VCaP (cell line): ENCODE measurements at regions not wholly inside any gene's neighbourhood (a gene's known extent, or its start where the extent isn't known, plus 50 kb on each side); places are given as distances from the start of the nearest gene placed in this dataset.

Experiments
- H3K27ac ChIP-seq: fragments of 450-650 bp; 2 replicates; pipeline ENCODE4 v1.5.1; 2017
- CTCF ChIP-seq: fragments of 450-650 bp; conservative IDR thresholded peaks from 2 replicates; pipeline ENCODE4 v1.5.1; 2017; ENCODE audit warnings: mild to moderate bottlenecking, moderate library complexity

- TF ChIP-seq CTCF = no peak
- no peak overlapping the region for H3K27ac ChIP-seq
These were observed 113.7 kb upstream of the DHX40 start for GRCh38 chr17:59451706-59452105.

- no peak for TF ChIP-seq CTCF
- H3K27ac ChIP-seq = no peak overlapping the region
These were observed 110.7 kb upstream of the DHX40 start for GRCh38 chr17:59454633-59455105.

- TF ChIP-seq CTCF = no peak
- H3K27ac ChIP-seq = no peak overlapping the region
These were observed 109.0 kb upstream of the DHX40 start for GRCh38 chr17:59456428-59456827.

GRCh38 chr17:59456923-59457615 is 108.3 kb upstream of the DHX40 start:
- H3K27ac ChIP-seq = no peak overlapping the region
- TF ChIP-seq CTCF = no peak

- TF ChIP-seq CTCF = no peak
- H3K27ac ChIP-seq = no peak overlapping the region
These were observed 103.0 kb upstream of the DHX40 start for GRCh38 chr17:59462385-59462784.

GRCh38 chr17:59464246-59464645 is 101.2 kb upstream of the DHX40 start:
- H3K27ac ChIP-seq = no peak overlapping the region
- TF ChIP-seq CTCF = no peak

GRCh38 chr17:59465949-59466307 is 99.5 kb upstream of the DHX40 start:
- H3K27ac ChIP-seq = no peak overlapping the region
- TF ChIP-seq CTCF = no peak
